D721Med (cell line): ENCODE measurements at regions not wholly inside any gene's neighbourhood (a gene's known extent, or its start where the extent isn't known, plus 50 kb on each side); places are given as distances from the start of the nearest gene placed in this dataset.
"Not testable (repeated sequence)": the region's sequence is repeated elsewhere in the genome, so short reads cannot be mapped to it uniquely, and the experiment has no call there.

Source experiments
- DNase-seq: peaks from one replicate; pipeline ENCODE4 v3.0.0; 2011; ENCODE audit warnings: low spot score; ENCODE audit not compliant: insufficient read length
- FAIRE-seq: peaks from 2 replicates; lab custom pipeline; 2011; peaks lifted over from hg19 to GRCh38; lab: Jason Lieb, UNC
- CTCF ChIP-seq: IDR thresholded peaks from 2 replicates; pipeline ENCODE4 v1.5.1; 2012; ENCODE audit warnings: mild to moderate bottlenecking, control low read depth; ENCODE audit not compliant: insufficient read depth; ENCODE audit errors: missing control alignments

DNA sequence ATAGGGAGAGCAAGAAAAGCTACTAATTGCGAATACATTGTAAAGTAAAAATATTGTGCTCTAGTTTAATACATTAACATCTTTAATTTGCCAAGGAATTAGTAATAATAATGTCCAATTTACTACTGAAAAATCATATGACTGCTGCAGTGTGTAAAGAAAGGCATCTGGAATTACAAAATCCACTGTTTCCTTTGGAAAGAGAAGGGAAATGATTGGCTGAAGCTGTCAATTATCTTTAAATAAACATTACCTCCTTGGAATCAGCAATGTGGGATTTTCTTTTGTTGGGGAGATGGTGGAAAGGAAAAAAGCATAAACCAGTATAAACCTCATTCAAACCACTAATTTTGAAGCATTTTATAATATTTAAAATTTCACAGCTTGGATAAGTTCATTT is 276.0 kb downstream of the MAP2K6 start:
- no peak for DNase-seq
- TF ChIP-seq CTCF, result no peak
- no peak for FAIRE-seq

GRCh38 chr17:69692171-69692570 is 277.7 kb downstream of the MAP2K6 start:
- TF ChIP-seq CTCF, result no peak
- FAIRE-seq, result no peak
- no peak for DNase-seq

GRCh38 chr17:69695646-69696045 is 281.1 kb downstream of the MAP2K6 start:
- no peak for TF ChIP-seq CTCF
- no peak for FAIRE-seq

GRCh38 chr17:69696650-69697049 is 282.2 kb downstream of the MAP2K6 start:
- no peak for TF ChIP-seq CTCF
- DNase-seq, result no peak
- no peak for FAIRE-seq

More at GRCh38 chr17:69695646-69696045, 281.1 kb downstream of the MAP2K6 start:
- DNase-seq, result no peak

DNA sequence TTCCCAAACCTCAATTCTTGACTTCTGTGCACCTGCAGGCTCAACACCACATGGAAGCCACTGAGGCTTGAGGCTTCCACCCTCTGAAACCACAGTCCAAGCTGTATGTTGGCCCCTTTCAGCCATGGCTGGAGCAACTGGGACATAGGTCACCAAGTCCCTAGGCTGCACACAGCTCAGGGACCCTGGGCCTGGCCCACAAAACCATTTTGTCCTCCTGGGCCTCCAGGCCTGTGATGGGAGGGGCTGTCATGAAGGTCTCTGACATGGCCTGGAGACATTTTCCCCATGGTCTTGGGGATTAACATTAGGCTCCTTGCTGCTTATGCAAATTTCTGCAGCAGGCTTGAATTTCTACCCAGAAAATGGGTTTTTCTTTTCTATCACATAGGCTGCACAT is 283.9 kb downstream of the MAP2K6 start:
- FAIRE-seq, DNase-seq: not testable (repeated sequence)

GRCh38 chr17:69702078-69702477 is 287.6 kb downstream of the MAP2K6 start:
- TF ChIP-seq CTCF, result no peak
- DNase-seq (no peak), FAIRE-seq (no peak)

GRCh38 chr17:69703751-69704150 is 289.3 kb downstream of the MAP2K6 start:
- FAIRE-seq (no peak), DNase-seq (no peak)
- TF ChIP-seq CTCF, result no peak

- no peak for TF ChIP-seq CTCF
- DNase-seq (no peak), FAIRE-seq (no peak)
These were observed 290.4 kb downstream of the MAP2K6 start for GRCh38 chr17:69704935-69705334.
